ENCODE measurements at regions not wholly inside any gene's neighbourhood (a gene's known extent, or its start where the extent isn't known, plus 50 kb on each side); places are given as distances from the start of the nearest gene placed in this dataset.

DNA sequence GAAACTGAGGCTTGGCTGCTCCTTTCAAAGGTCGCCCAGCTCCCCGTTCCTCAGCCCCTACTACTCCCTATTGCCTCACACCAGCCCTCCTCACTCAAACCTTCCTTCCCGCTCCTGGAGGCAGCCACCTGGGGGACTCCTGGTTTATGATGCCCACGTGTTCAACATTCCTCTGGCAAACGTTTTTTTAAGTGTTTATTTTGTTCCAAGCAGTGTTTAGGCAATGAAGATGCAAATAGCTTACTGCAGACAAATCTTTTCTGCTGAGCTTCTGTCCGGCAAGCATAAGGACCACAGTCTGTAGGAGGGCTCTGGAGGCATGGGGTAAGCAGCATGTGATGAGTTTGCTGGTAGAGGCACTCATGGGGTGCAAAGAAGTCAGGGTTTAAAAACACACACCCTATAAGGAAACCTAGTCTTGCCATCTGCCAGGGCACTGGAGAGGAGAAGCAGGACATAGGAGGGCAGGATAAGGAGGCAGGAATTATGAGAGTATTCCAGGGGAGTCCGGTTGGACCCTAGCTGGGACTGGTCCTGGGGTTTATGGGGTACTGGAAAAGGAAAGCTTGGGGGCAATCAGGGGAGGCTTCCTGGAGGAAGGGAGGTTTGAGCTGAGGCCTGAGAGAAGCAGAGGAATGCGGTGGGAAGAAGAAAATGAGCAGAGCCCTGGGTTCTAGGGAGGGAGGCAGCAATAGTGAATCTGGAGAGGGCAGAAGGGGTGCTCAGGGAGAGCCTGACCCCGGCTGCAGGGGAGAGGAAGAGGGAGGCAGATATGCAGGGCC lies 123.3 kb downstream of the NCOR2 start:
- no peak for FAIRE-seq
- TF ChIP-seq POU2F2 (IDR thresholded peaks at IDR 0.05; ENCODE audit: low read depth, low read length): no peak
- no peak for TF ChIP-seq SPI1 (IDR thresholded peaks at IDR 0.05; ENCODE audit: low read depth, low read length)
- no peak for TF ChIP-seq TAF1 (IDR thresholded peaks at IDR 0.05; ENCODE audit: low read depth, low read length)
- TF ChIP-seq PAX5 (IDR thresholded peaks at IDR 0.05; ENCODE audit: insufficient read depth, low read length, severe bottlenecking): no peak
- TF ChIP-seq POLR2A (IDR thresholded peaks at IDR 0.05; ENCODE audit: low read depth, low read length): no peak
- no peak for TF ChIP-seq POLR2AphosphoS5 (IDR thresholded peaks at IDR 0.05; ENCODE audit: low read depth, low read length)

GRCh38 chr12:124442772-124443445 lies 124.5 kb downstream of the NCOR2 start:
- FAIRE-seq (no peak), DNase-seq (ENCODE audit: insufficient read length, low spot score) (no peak)
- TF ChIP-seq POU2F2 (IDR thresholded peaks at IDR 0.05; ENCODE audit: low read depth, low read length): no peak
- TF ChIP-seq POLR2A (IDR thresholded peaks at IDR 0.05; ENCODE audit: low read depth, low read length): no peak
- TF ChIP-seq POLR2AphosphoS5 (IDR thresholded peaks at IDR 0.05; ENCODE audit: low read depth, low read length): no peak
- TF ChIP-seq SPI1 (IDR thresholded peaks at IDR 0.05; ENCODE audit: low read depth, low read length): no peak
- TF ChIP-seq PAX5 (IDR thresholded peaks at IDR 0.05; ENCODE audit: insufficient read depth, low read length, severe bottlenecking): no peak
- no peak for TF ChIP-seq TAF1 (IDR thresholded peaks at IDR 0.05; ENCODE audit: low read depth, low read length)

More for the DNA sequence above, 123.3 kb downstream of the NCOR2 start:
- DNase-seq (ENCODE audit: insufficient read length, low spot score): no peak

DNA sequence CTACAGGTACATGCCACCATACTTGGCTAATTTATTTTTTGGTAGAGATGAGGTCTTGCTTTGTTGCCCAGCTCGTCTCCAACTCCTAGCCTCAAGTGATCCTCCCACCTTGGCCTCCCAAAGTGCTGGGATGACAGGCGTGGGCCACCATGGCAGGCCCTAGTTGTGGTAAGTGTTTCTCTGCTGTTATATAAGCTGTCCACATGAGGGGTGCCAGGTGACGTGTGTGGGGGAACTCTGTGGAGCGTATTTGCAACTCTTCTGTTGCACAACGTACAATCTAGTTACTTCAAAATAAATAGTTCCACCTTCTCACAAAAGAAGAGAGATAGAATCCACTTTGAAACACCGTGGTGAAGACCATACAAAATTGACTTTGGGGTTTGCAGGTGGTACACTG lies 125.1 kb downstream of the NCOR2 start:
- no peak for TF ChIP-seq TAF1 (IDR thresholded peaks at IDR 0.05; ENCODE audit: low read depth, low read length)
- no peak for TF ChIP-seq SPI1 (IDR thresholded peaks at IDR 0.05; ENCODE audit: low read depth, low read length)
- TF ChIP-seq PAX5 (IDR thresholded peaks at IDR 0.05; ENCODE audit: insufficient read depth, low read length, severe bottlenecking): no peak
- no peak for TF ChIP-seq POU2F2 (IDR thresholded peaks at IDR 0.05; ENCODE audit: low read depth, low read length)
- no peak for TF ChIP-seq POLR2A (IDR thresholded peaks at IDR 0.05; ENCODE audit: low read depth, low read length)
- TF ChIP-seq POLR2AphosphoS5 (IDR thresholded peaks at IDR 0.05; ENCODE audit: low read depth, low read length): no peak
- FAIRE-seq: no peak
- no peak for DNase-seq (ENCODE audit: insufficient read length, low spot score)

- DNase-seq (ENCODE audit: insufficient read length, low spot score): no peak
- TF ChIP-seq SPI1 (IDR thresholded peaks at IDR 0.05; ENCODE audit: low read depth, low read length) (no peak), TAF1 (IDR thresholded peaks at IDR 0.05; ENCODE audit: low read depth, low read length) (no peak), POU2F2 (IDR thresholded peaks at IDR 0.05; ENCODE audit: low read depth, low read length) (no peak), PAX5 (IDR thresholded peaks at IDR 0.05; ENCODE audit: insufficient read depth, low read length, severe bottlenecking) (no peak), POLR2A (IDR thresholded peaks at IDR 0.05; ENCODE audit: low read depth, low read length) (no peak), POLR2AphosphoS5 (IDR thresholded peaks at IDR 0.05; ENCODE audit: low read depth, low read length) (no peak)
- no peak for FAIRE-seq
Measured at GRCh38 chr12:124441443-124442194, 125.8 kb downstream of the NCOR2 start.

- FAIRE-seq (no peak), DNase-seq (ENCODE audit: insufficient read length, low spot score) (no peak)
- TF ChIP-seq POU2F2 (IDR thresholded peaks at IDR 0.05; ENCODE audit: low read depth, low read length) (no peak), POLR2A (IDR thresholded peaks at IDR 0.05; ENCODE audit: low read depth, low read length) (no peak), POLR2AphosphoS5 (IDR thresholded peaks at IDR 0.05; ENCODE audit: low read depth, low read length) (no peak), SPI1 (IDR thresholded peaks at IDR 0.05; ENCODE audit: low read depth, low read length) (no peak), PAX5 (IDR thresholded peaks at IDR 0.05; ENCODE audit: insufficient read depth, low read length, severe bottlenecking) (no peak), TAF1 (IDR thresholded peaks at IDR 0.05; ENCODE audit: low read depth, low read length) (no peak)
Measured at GRCh38 chr12:124440841-124441381, 126.5 kb downstream of the NCOR2 start.

DNA sequence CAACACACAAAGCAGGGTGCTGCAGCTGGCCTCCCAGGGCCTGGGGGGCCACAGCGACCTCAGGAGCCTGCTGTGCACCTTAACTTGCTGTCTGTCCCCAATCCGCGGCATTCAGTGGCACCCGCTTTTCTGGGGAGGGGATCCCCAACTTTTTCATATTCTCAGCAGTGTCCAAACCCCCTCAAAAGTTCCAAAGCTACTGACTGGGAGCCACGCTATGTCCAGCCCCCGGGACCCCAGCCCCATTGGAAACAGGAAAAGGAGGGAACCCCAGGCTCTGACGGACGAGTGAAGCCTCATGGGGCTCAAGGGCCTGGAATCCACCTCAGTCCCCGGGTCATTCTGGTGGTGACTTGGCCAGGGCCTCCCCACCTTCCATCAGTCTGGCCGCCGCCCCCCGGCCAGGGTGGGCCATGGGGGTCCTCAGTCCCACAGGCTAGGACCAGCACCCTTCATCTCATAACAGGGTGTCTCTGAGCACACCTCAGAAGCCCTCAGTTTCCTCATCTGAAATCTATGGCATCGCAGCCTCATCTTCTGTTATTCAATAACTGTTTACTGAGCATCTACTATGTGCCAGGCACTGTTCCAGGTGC lies 127.3 kb downstream of the NCOR2 start:
- TF ChIP-seq PAX5 (IDR thresholded peaks at IDR 0.05; ENCODE audit: insufficient read depth, low read length, severe bottlenecking): no peak
- no peak for TF ChIP-seq POLR2AphosphoS5 (IDR thresholded peaks at IDR 0.05; ENCODE audit: low read depth, low read length)
- TF ChIP-seq POU2F2 (IDR thresholded peaks at IDR 0.05; ENCODE audit: low read depth, low read length): no peak
- no peak for TF ChIP-seq SPI1 (IDR thresholded peaks at IDR 0.05; ENCODE audit: low read depth, low read length)
- TF ChIP-seq POLR2A (IDR thresholded peaks at IDR 0.05; ENCODE audit: low read depth, low read length): no peak
- no peak for TF ChIP-seq TAF1 (IDR thresholded peaks at IDR 0.05; ENCODE audit: low read depth, low read length)
- FAIRE-seq (no peak), DNase-seq (ENCODE audit: insufficient read length, low spot score) (no peak)

DNA sequence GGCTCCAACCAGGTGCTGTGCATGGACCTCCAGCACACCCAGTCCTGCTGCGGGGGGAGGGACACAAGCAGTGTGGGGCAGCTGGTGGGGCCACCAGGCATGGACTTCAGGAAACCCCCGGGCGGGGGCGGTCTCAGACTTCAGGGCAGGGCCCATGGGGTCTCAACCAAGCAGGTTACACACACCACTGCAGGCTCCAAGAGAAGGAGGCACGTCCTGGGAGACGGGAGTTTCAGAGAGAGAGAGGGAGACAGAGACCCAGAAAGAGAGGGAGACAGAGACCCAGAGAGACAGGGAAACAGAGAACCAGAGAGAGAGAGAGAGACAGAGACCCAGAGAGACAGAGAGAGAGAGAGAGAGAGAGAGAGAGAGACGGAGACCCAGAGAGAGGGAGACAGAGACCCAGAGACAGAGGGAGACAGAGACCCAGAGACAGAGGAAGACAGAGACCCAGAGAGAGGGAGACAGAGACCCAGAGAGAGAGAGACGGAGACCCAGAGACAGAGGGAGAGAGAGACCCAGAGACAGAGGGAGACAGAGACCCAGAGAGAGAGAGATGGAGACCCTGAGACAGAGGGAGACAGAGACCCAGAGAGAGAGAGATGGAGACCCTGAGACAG lies 128.9 kb downstream of the NCOR2 start:
- TF ChIP-seq POLR2A (IDR thresholded peaks at IDR 0.05; ENCODE audit: low read depth, low read length) (no peak), SPI1 (IDR thresholded peaks at IDR 0.05; ENCODE audit: low read depth, low read length) (no peak), TAF1 (IDR thresholded peaks at IDR 0.05; ENCODE audit: low read depth, low read length) (no peak), POLR2AphosphoS5 (IDR thresholded peaks at IDR 0.05; ENCODE audit: low read depth, low read length) (no peak), POU2F2 (IDR thresholded peaks at IDR 0.05; ENCODE audit: low read depth, low read length) (no peak), PAX5 (IDR thresholded peaks at IDR 0.05; ENCODE audit: insufficient read depth, low read length, severe bottlenecking) (no peak)
- DNase-seq (ENCODE audit: insufficient read length, low spot score) (no peak), FAIRE-seq (no peak)

All from GM12891 (cell line).